GM12801 (cell line): ENCODE measurements at regions not wholly inside any gene's neighbourhood (a gene's known extent, or its start where the extent isn't known, plus 50 kb on each side); places are given as distances from the start of the nearest gene placed in this dataset.

Experiments
- CTCF ChIP-seq: IDR thresholded peaks from one replicate; pipeline ENCODE4 v1.5.1; 2011; ENCODE audit warnings: control low read depth; ENCODE audit not compliant: insufficient read length; ENCODE audit errors: extremely low read depth

- TF ChIP-seq CTCF, result no peak
These were observed 1475.5 kb upstream of the AGA start for GRCh38 chr4:178917756-178918155.

GRCh38 chr4:178937130-178937529 is 1494.9 kb upstream of the AGA start:
- TF ChIP-seq CTCF, result no peak

GRCh38 chr4:178941975-178942374 is 1499.7 kb upstream of the AGA start:
- TF ChIP-seq CTCF, result no peak

GRCh38 chr4:178953447-178954120 is 1511.3 kb upstream of the AGA start:
- TF ChIP-seq CTCF, result no peak

GRCh38 chr4:178955614-178956013 is 1513.4 kb upstream of the AGA start:
- no peak for TF ChIP-seq CTCF

GRCh38 chr4:178958725-178959440 is 1516.6 kb upstream of the AGA start:
- no peak for TF ChIP-seq CTCF

- TF ChIP-seq CTCF, result no peak
These were observed 1521.3 kb upstream of the AGA start for GRCh38 chr4:178963446-178964045.
